WTC11 (cell line): ENCODE measurements at regions not wholly inside any gene's neighbourhood (a gene's known extent, or its start where the extent isn't known, plus 50 kb on each side); places are given as distances from the start of the nearest gene placed in this dataset.

Experiments
- ATAC-seq: fragments of 200-7000 bp; cut with Tn5 transposase; 2 replicates; pipeline ENCODE4 v1.10.0; 2021; ENCODE audit warnings: mild to moderate bottlenecking, moderate library complexity
- CTCF ChIA-PET: fragments of 300-600 bp; sonication (Branson Sonifier 250); formaldehyde crosslinking; loops from one replicate; lab custom pipeline; 2021; ENCODE audit warnings: antibody characterized with exemption; lab: Charles Lee
- POLR2A ChIA-PET: fragments of 350-600 bp; sonication (Branson Sonifier 250); formaldehyde crosslinking; loops from one replicate; lab custom pipeline; 2021; ENCODE audit warnings: antibody characterized with exemption; lab: Charles Lee
- DNase-seq: peaks from one replicate; pipeline ENCODE4 v3.0.0; 2021; ENCODE audit warnings: low spot score
- H3K27ac Mint-ChIP-seq: 2 replicates; pipeline ENCODE4 v1.8.0; 2021; ENCODE audit warnings: mixed read lengths
- H3K27me3 Mint-ChIP-seq: 2 replicates; pipeline ENCODE4 v1.8.0; 2021; ENCODE audit warnings: low read depth, mild to moderate bottlenecking, moderate library complexity, mixed read lengths
- H3K36me3 Mint-ChIP-seq: 2 replicates; pipeline ENCODE4 v1.8.0; 2021; ENCODE audit warnings: mixed read lengths
- H3K4me1 Mint-ChIP-seq: 2 replicates; pipeline ENCODE4 v1.8.0; 2022; ENCODE audit warnings: mixed read lengths
- H3K4me3 Mint-ChIP-seq: 2 replicates; pipeline ENCODE4 v1.8.0; 2021; ENCODE audit warnings: mild to moderate bottlenecking, moderate library complexity, mixed read lengths
- H3K9me3 Mint-ChIP-seq: 2 replicates; pipeline ENCODE4 v1.8.0; 2021; ENCODE audit warnings: mixed read lengths
- CREB1 ChIP-seq: sonication (generic); formaldehyde crosslinking; IDR thresholded peaks from 2 replicates; pipeline ENCODE4 v1.8.0; 2023; ENCODE audit warnings: mild to moderate bottlenecking, missing genetic modification reagents
- CREM ChIP-seq: sonication (generic); formaldehyde crosslinking; IDR thresholded peaks from 2 replicates; pipeline ENCODE4 v1.8.1; 2022; ENCODE audit warnings: mild to moderate bottlenecking, missing genetic modification reagents, moderate library complexity
- ESRRA ChIP-seq: sonication (generic); formaldehyde crosslinking; IDR thresholded peaks from 2 replicates; pipeline ENCODE4 v1.8.1; 2022; ENCODE audit warnings: mild to moderate bottlenecking, missing genetic modification reagents, borderline replicate concordance
- ETV6 ChIP-seq: sonication (generic); formaldehyde crosslinking; IDR thresholded peaks from 2 replicates; pipeline ENCODE4 v1.8.1; 2022; ENCODE audit warnings: mild to moderate bottlenecking, missing genetic modification reagents
- GRHL2 ChIP-seq: fragments of 250-450 bp; sonication (Bioruptor Pico); IDR thresholded peaks from 2 replicates; pipeline ENCODE4 v1.8.0; 2022; ENCODE audit warnings: mild to moderate bottlenecking, moderate library complexity; ENCODE audit not compliant: insufficient replicate concordance, severe bottlenecking
- JAZF1 ChIP-seq: fragments of 250-450 bp; sonication (Bioruptor Pico); IDR thresholded peaks from 2 replicates; pipeline ENCODE4 v1.9.0; 2021; ENCODE audit warnings: moderate library complexity, mild to moderate bottlenecking, inconsistent platforms
- JUN ChIP-seq: sonication (generic); formaldehyde crosslinking; IDR thresholded peaks from 2 replicates; pipeline ENCODE4 v1.8.0; 2023; ENCODE audit warnings: mild to moderate bottlenecking, missing genetic modification reagents
- MYBL2 ChIP-seq: sonication (generic); formaldehyde crosslinking; IDR thresholded peaks from 2 replicates; pipeline ENCODE4 v1.8.1; 2023; ENCODE audit warnings: mild to moderate bottlenecking, moderate library complexity, missing genetic modification reagents
- NFYB ChIP-seq: sonication (generic); formaldehyde crosslinking; conservative IDR thresholded peaks from 2 replicates; pipeline ENCODE4 v1.8.0; 2022; ENCODE audit warnings: low read depth, missing genetic modification reagents
- OVOL2 ChIP-seq: fragments of 250-450 bp; sonication (Bioruptor Pico); IDR thresholded peaks from 2 replicates; pipeline ENCODE4 v1.9.0; 2021; ENCODE audit warnings: mild to moderate bottlenecking, borderline replicate concordance
- SMAD3 ChIP-seq: sonication (generic); formaldehyde crosslinking; IDR thresholded peaks from 2 replicates; pipeline ENCODE4 v1.8.0; 2022; ENCODE audit warnings: missing genetic modification reagents, mild to moderate bottlenecking, borderline replicate concordance
- SOX15 ChIP-seq: fragments of 250-450 bp; sonication (Bioruptor Pico); IDR thresholded peaks from 2 replicates; pipeline ENCODE4 v1.9.0; 2021; ENCODE audit warnings: mild to moderate bottlenecking
- SP1 ChIP-seq: sonication (generic); formaldehyde crosslinking; conservative IDR thresholded peaks from 2 replicates; pipeline ENCODE4 v1.8.1; 2022; ENCODE audit warnings: missing genetic modification reagents
- TCF7 ChIP-seq: sonication (generic); formaldehyde crosslinking; IDR thresholded peaks from 2 replicates; pipeline ENCODE4 v1.8.0; 2022; ENCODE audit warnings: mild to moderate bottlenecking, low read depth, missing genetic modification reagents, moderate library complexity
- TEAD1 ChIP-seq: sonication (generic); formaldehyde crosslinking; IDR thresholded peaks from 2 replicates; pipeline ENCODE4 v1.8.0; 2022; ENCODE audit warnings: mild to moderate bottlenecking, missing genetic modification reagents
- ZBTB21 ChIP-seq: sonication (generic); formaldehyde crosslinking; IDR thresholded peaks from 2 replicates; pipeline ENCODE4 v1.8.1; 2023; ENCODE audit warnings: mild to moderate bottlenecking, missing genetic modification reagents, borderline replicate concordance
- ZNF138 ChIP-seq: sonication (generic); formaldehyde crosslinking; conservative IDR thresholded peaks from 2 replicates; pipeline ENCODE4 v1.8.1; 2022; ENCODE audit warnings: mild to moderate bottlenecking, moderate library complexity, missing genetic modification reagents
- ZNF396 ChIP-seq: fragments of 250-450 bp; sonication (Bioruptor Pico); IDR thresholded peaks from 2 replicates; pipeline ENCODE4 v1.8.0; 2021; ENCODE audit warnings: mild to moderate bottlenecking, moderate library complexity, borderline replicate concordance
- ZNF416 ChIP-seq: fragments of 250-450 bp; sonication (Bioruptor Pico); IDR thresholded peaks from 2 replicates; pipeline ENCODE4 v1.9.0; 2021; ENCODE audit warnings: mild to moderate bottlenecking, inconsistent platforms
- ZNF423 ChIP-seq: fragments of 250-450 bp; sonication (Bioruptor Pico); IDR thresholded peaks from 2 replicates; pipeline ENCODE4 v2.1.2; 2022; ENCODE audit warnings: mild to moderate bottlenecking, moderate library complexity
- TF ChIP-seq, protein P1 (sequence below): fragments of 250-450 bp; sonication (Bioruptor Pico); IDR thresholded peaks from 2 replicates; pipeline ENCODE4 v2.1.2; 2022; ENCODE audit warnings: mild to moderate bottlenecking, moderate library complexity
- TF ChIP-seq, protein P2 (sequence below): sonication (generic); formaldehyde crosslinking; IDR thresholded peaks from 2 replicates; pipeline ENCODE4 v1.8.1; 2023; ENCODE audit warnings: mild to moderate bottlenecking, moderate library complexity, missing genetic modification reagents
- TF ChIP-seq, protein P3 (sequence below): sonication (generic); formaldehyde crosslinking; IDR thresholded peaks from 2 replicates; pipeline ENCODE4 v1.8.1; 2022; ENCODE audit warnings: missing genetic modification reagents, borderline replicate concordance
- TF ChIP-seq, protein P4 (sequence below): fragments of 250-450 bp; sonication (Bioruptor Pico); IDR thresholded peaks from 2 replicates; pipeline ENCODE4 v1.9.0; 2021; ENCODE audit warnings: moderate library complexity, mild to moderate bottlenecking, inconsistent platforms, borderline replicate concordance
- TF ChIP-seq, protein P5 (sequence below): sonication (generic); formaldehyde crosslinking; IDR thresholded peaks from 2 replicates; pipeline ENCODE4 v1.8.0; 2022; ENCODE audit warnings: mild to moderate bottlenecking, missing genetic modification reagents
- TF ChIP-seq, protein P6 (sequence below): sonication (generic); formaldehyde crosslinking; IDR thresholded peaks from 2 replicates; pipeline ENCODE4 v1.8.0; 2022; ENCODE audit warnings: missing genetic modification reagents
- TF ChIP-seq, protein P7 (sequence below): sonication (generic); formaldehyde crosslinking; IDR thresholded peaks from 2 replicates; pipeline ENCODE4 v1.8.0; 2023; ENCODE audit warnings: missing genetic modification reagents

DNA sequence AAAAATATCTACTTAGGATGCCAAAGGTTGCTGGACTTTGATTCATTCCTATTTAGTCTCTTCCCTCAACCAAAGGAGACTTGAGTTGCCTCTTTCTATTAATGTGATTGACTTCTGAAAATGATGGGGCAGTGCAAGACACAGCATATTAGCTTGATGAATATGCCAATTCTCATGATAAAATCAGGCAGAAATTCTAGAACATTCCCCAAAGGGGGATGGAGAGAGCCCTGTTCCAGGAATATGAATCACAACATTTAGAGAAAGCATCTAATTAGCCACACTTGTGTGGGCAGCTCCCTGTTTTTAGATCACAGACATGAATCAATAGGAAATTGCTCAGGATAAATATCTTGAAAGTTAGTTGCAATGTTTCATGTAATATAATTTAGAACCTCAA, 584.0 kb upstream of the CDH8 start:
- Mint-ChIP-seq H3K27ac (no peak overlapping the region), H3K27me3 (no peaks in the 10 kb centered on the region), H3K36me3 (no peaks in the 10 kb centered on the region), H3K4me1 (peaks cover 1% of the 10 kb centered on the region), H3K9me3 (peaks cover 9% of the 10 kb centered on the region), H3K4me3 (no peak overlapping the region)
- TF ChIP-seq, protein P1, sequence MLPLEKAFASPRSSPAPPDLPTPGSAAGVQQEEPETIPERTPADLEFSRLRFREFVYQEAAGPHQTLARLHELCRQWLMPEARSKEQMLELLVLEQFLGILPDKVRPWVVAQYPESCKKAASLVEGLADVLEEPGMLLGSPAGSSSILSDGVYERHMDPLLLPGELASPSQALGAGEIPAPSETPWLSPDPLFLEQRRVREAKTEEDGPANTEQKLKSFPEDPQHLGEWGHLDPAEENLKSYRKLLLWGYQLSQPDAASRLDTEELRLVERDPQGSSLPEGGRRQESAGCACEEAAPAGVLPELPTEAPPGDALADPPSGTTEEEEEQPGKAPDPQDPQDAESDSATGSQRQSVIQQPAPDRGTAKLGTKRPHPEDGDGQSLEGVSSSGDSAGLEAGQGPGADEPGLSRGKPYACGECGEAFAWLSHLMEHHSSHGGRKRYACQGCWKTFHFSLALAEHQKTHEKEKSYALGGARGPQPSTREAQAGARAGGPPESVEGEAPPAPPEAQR (CRISPR knock-in tag), result no peak
- TF ChIP-seq TEAD1 (CRISPR knock-in tag), result no peak
- no peak for TF ChIP-seq MYBL2 (CRISPR knock-in tag)
- TF ChIP-seq SOX15, result no peak
- TF ChIP-seq CREB1 (CRISPR knock-in tag), result no peak
- TF ChIP-seq ZBTB21 (CRISPR knock-in tag), result no peak
- TF ChIP-seq, protein P2, sequence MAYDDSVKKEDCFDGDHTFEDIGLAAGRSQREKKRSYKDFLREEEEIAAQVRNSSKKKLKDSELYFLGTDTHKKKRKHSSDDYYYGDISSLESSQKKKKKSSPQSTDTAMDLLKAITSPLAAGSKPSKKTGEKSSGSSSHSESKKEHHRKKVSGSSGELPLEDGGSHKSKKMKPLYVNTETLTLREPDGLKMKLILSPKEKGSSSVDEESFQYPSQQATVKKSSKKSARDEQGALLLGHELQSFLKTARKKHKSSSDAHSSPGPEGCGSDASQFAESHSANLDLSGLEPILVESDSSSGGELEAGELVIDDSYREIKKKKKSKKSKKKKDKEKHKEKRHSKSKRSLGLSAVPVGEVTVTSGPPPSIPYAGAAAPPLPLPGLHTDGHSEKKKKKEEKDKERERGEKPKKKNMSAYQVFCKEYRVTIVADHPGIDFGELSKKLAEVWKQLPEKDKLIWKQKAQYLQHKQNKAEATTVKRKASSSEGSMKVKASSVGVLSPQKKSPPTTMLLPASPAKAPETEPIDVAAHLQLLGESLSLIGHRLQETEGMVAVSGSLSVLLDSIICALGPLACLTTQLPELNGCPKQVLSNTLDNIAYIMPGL (CRISPR knock-in tag), result no peak
- TF ChIP-seq, protein P3, sequence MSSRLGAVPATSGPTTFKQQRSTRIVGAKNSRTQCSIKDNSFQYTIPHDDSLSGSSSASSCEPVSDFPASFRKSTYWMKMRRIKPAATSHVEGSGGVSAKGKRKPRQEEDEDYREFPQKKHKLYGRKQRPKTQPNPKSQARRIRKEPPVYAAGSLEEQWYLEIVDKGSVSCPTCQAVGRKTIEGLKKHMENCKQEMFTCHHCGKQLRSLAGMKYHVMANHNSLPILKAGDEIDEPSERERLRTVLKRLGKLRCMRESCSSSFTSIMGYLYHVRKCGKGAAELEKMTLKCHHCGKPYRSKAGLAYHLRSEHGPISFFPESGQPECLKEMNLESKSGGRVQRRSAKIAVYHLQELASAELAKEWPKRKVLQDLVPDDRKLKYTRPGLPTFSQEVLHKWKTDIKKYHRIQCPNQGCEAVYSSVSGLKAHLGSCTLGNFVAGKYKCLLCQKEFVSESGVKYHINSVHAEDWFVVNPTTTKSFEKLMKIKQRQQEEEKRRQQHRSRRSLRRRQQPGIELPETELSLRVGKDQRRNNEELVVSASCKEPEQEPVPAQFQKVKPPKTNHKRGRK (CRISPR knock-in tag), result no peak
- no peak for TF ChIP-seq SMAD3
- TF ChIP-seq, protein P4, sequence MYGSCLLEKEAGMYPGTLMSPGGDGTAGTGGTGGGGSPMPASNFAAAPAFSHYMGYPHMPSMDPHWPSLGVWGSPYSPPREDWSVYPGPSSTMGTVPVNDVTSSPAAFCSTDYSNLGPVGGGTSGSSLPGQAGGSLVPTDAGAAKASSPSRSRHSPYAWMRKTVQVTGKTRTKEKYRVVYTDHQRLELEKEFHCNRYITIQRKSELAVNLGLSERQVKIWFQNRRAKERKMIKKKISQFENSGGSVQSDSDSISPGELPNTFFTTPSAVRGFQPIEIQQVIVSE (CRISPR knock-in tag), result no peak
- TF ChIP-seq TCF7 (CRISPR knock-in tag), result no peak
- TF ChIP-seq NFYB (CRISPR knock-in tag), result no peak
- TF ChIP-seq, protein P5, sequence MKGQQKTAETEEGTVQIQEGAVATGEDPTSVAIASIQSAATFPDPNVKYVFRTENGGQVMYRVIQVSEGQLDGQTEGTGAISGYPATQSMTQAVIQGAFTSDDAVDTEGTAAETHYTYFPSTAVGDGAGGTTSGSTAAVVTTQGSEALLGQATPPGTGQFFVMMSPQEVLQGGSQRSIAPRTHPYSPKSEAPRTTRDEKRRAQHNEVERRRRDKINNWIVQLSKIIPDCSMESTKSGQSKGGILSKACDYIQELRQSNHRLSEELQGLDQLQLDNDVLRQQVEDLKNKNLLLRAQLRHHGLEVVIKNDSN (CRISPR knock-in tag), result no peak
- no peak for TF ChIP-seq ZNF138 (CRISPR knock-in tag)
- no peak for TF ChIP-seq ZNF423
- TF ChIP-seq SP1 (CRISPR knock-in tag), result no peak
- TF ChIP-seq ZNF396 (CRISPR knock-in tag), result no peak
- TF ChIP-seq JUN, result no peak
- DNase-seq, result no peak
- POLR2A ChIA-PET, result no interaction called here
- CTCF ChIA-PET, result no interaction called here
- ATAC-seq, result no peak

DNA sequence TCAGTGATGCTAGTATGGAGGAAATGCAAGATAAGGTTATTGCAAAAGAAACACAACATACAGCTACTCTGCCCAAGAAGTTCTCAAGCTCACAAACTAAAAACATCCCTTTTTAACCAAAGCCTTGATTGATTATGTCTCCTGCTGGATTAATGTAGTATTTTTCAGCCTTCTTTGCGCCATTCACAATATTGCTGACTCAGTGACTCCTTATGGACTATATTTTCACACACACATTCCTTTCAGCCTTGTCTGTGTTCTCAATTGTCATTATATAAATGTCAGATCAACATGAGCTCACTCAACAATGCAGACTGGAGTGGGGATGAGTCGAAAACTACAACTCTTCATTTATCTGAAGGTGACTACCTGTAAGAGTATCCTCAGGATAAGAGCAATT, 579.3 kb upstream of the CDH8 start:
- POLR2A ChIA-PET, result no interaction called here
- H3K27ac Mint-ChIP-seq, result no peak overlapping the region
- no peak for DNase-seq
- H3K36me3 Mint-ChIP-seq, result no peaks in the 10 kb centered on the region
- H3K9me3 Mint-ChIP-seq, result peaks cover 9% of the 10 kb centered on the region
- CTCF ChIA-PET, result no interaction called here
- H3K4me3 Mint-ChIP-seq, result no peak overlapping the region
- ATAC-seq, result no peak
- H3K27me3 Mint-ChIP-seq, result no peaks in the 10 kb centered on the region
- no peaks in the 10 kb centered on the region for H3K4me1 Mint-ChIP-seq
- TF ChIP-seq, protein P6, sequence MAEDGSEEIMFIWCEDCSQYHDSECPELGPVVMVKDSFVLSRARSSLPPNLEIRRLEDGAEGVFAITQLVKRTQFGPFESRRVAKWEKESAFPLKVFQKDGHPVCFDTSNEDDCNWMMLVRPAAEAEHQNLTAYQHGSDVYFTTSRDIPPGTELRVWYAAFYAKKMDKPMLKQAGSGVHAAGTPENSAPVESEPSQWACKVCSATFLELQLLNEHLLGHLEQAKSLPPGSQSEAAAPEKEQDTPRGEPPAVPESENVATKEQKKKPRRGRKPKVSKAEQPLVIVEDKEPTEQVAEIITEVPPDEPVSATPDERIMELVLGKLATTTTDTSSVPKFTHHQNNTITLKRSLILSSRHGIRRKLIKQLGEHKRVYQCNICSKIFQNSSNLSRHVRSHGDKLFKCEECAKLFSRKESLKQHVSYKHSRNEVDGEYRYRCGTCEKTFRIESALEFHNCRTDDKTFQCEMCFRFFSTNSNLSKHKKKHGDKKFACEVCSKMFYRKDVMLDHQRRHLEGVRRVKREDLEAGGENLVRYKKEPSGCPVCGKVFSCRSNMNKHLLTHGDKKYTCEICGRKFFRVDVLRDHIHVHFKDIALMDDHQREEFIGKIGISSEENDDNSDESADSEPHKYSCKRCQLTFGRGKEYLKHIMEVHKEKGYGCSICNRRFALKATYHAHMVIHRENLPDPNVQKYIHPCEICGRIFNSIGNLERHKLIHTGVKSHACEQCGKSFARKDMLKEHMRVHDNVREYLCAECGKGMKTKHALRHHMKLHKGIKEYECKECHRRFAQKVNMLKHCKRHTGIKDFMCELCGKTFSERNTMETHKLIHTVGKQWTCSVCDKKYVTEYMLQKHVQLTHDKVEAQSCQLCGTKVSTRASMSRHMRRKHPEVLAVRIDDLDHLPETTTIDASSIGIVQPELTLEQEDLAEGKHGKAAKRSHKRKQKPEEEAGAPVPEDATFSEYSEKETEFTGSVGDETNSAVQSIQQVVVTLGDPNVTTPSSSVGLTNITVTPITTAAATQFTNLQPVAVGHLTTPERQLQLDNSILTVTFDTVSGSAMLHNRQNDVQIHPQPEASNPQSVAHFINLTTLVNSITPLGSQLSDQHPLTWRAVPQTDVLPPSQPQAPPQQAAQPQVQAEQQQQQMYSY (CRISPR knock-in tag), result no peak
- TF ChIP-seq CREM (CRISPR knock-in tag) (no peak), ZNF416 (CRISPR knock-in tag) (no peak), ETV6 (CRISPR knock-in tag) (no peak), ZNF138 (CRISPR knock-in tag) (no peak), OVOL2 (no peak), GRHL2 (no peak), JUN (no peak), ESRRA (CRISPR knock-in tag) (no peak), JAZF1 (CRISPR knock-in tag) (no peak)
- TF ChIP-seq, protein P7, sequence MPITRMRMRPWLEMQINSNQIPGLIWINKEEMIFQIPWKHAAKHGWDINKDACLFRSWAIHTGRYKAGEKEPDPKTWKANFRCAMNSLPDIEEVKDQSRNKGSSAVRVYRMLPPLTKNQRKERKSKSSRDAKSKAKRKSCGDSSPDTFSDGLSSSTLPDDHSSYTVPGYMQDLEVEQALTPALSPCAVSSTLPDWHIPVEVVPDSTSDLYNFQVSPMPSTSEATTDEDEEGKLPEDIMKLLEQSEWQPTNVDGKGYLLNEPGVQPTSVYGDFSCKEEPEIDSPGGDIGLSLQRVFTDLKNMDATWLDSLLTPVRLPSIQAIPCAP (CRISPR knock-in tag), result no peak
